HG03060 (cell line): ENCODE measurements at regions not wholly inside any gene's neighbourhood (a gene's known extent, or its start where the extent isn't known, plus 50 kb on each side); places are given as distances from the start of the nearest gene placed in this dataset.
"Not testable (repeated sequence)": the region's sequence is repeated elsewhere in the genome, so short reads cannot be mapped to it uniquely, and the experiment has no call there.

Experiments used
- ATAC-seq: cut with Tn5 transposase; IDR thresholded peaks from one replicate; pipeline ENCODE4 v1.9.1; 2021; ENCODE audit warnings: low read depth, moderate number of reproducible peaks; ENCODE audit not compliant: unreplicated experiment

GRCh38 chr11:129695571-129696308, 119.9 kb upstream of the TMEM45B start:
- peak; percentile 49 for ATAC-seq

- ATAC-seq: no peak
Observed at GRCh38 chr11:129696309-129696989, 119.2 kb upstream of the TMEM45B start.

- ATAC-seq: no peak
Observed at GRCh38 chr11:129698212-129698611, 117.4 kb upstream of the TMEM45B start.

GRCh38 chr11:129699711-129700304, 115.8 kb upstream of the TMEM45B start:
- ATAC-seq: no peak

- no peak for ATAC-seq
Observed at GRCh38 chr11:129700701-129701100, 114.9 kb upstream of the TMEM45B start.

GRCh38 chr11:129701706-129702105, 113.9 kb upstream of the TMEM45B start:
- ATAC-seq: no peak

GRCh38 chr11:129702410-129703398, 112.9 kb upstream of the TMEM45B start:
- no peak for ATAC-seq

- ATAC-seq: no peak
Observed at GRCh38 chr11:129703846-129704245, 111.8 kb upstream of the TMEM45B start.

- ATAC-seq: no peak
Observed at GRCh38 chr11:129704831-129705230, 110.8 kb upstream of the TMEM45B start.

GRCh38 chr11:129705341-129705740, 110.3 kb upstream of the TMEM45B start:
- no peak for ATAC-seq

GRCh38 chr11:129705933-129706332, 109.7 kb upstream of the TMEM45B start:
- no peak for ATAC-seq

GRCh38 chr11:129709801-129710398, 105.7 kb upstream of the TMEM45B start:
- ATAC-seq: no peak

GRCh38 chr11:129710423-129710822, 105.2 kb upstream of the TMEM45B start:
- ATAC-seq: no peak

GRCh38 chr11:129711760-129712159, 103.9 kb upstream of the TMEM45B start:
- ATAC-seq: no peak

GRCh38 chr11:129712486-129713240, 103.0 kb upstream of the TMEM45B start:
- not testable (repeated sequence) for ATAC-seq

- no peak for ATAC-seq
Observed at GRCh38 chr11:129719037-129719436, 96.6 kb upstream of the TMEM45B start.

GRCh38 chr11:129720156-129720555, 95.5 kb upstream of the TMEM45B start:
- no peak for ATAC-seq

- ATAC-seq: no peak
Observed at GRCh38 chr11:129720994-129721393, 94.7 kb upstream of the TMEM45B start.

- no peak for ATAC-seq
Observed at GRCh38 chr11:129721685-129722084, 94.0 kb upstream of the TMEM45B start.
